H1 (cell line): ENCODE measurements at regions not wholly inside any gene's neighbourhood (a gene's known extent, or its start where the extent isn't known, plus 50 kb on each side); places are given as distances from the start of the nearest gene placed in this dataset.

ENCODE experiments used
- KDM4A ChIP-seq: IDR thresholded peaks from one replicate; pipeline ENCODE4 v1.7.1; 2012; ENCODE audit warnings: low read depth, mild to moderate bottlenecking, moderate library complexity, low read length, inconsistent platforms; ENCODE audit not compliant: severe bottlenecking
- KDM5A ChIP-seq: fragments of 200-600 bp; IDR thresholded peaks from 2 replicates; pipeline ENCODE4 v1.7.1; 2012; ENCODE audit warnings: mild to moderate bottlenecking, low read length, inconsistent platforms, mixed read lengths

DNA sequence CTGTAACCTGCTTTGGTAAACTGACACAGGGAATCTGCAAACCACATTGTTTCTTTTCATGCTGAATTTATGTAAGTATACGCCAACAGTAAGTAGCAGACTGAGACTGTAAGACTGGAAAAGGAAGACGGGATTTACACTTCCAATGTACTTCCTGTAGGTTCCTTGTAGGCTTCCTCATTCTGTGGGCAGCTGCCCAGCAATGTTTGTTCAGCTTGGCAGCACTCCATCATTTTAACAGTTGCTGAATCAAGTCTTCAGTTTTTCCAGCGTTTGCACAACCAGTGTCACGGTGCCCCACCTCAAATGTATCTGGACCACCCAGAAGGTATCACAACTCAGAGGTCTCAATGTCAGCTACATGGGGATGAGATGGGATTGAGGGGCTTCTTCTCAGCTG lies 232.6 kb downstream of the PRDM9 start (continued):
- TF ChIP-seq KDM5A, result no peak
- no peak for TF ChIP-seq KDM4A
